ENCODE measurements at regions not wholly inside any gene's neighbourhood (a gene's known extent, or its start where the extent isn't known, plus 50 kb on each side); places are given as distances from the start of the nearest gene placed in this dataset.
"Not testable (repeated sequence)": the region's sequence is repeated elsewhere in the genome, so short reads cannot be mapped to it uniquely, and the experiment has no call there.

- not testable (repeated sequence) for H3K9me3 ChIP-seq (replicated peaks in 1 of 2; ENCODE audit: control insufficient read depth in 2 of 2, insufficient read depth in 1 of 2, low read depth in 1 of 2, low read length in 2 of 2); H2BK120ac ChIP-seq (ENCODE audit: low read depth, low read length); H3K4me3 ChIP-seq (ENCODE audit: low read length in 2 of 2); H3K14ac ChIP-seq (ENCODE audit: low read length); H3K4ac ChIP-seq (ENCODE audit: low read length); H3K27ac ChIP-seq (replicated peaks; ENCODE audit: low read length); H3K4me2 ChIP-seq (ENCODE audit: insufficient read depth, low read length, poor library complexity, severe bottlenecking); H3K18ac ChIP-seq (ENCODE audit: low read length); H3K4me1 ChIP-seq (ENCODE audit: control insufficient read depth in 2 of 2, insufficient read depth in 1 of 2, low read depth in 1 of 2, low read length in 2 of 2); H2BK15ac ChIP-seq (ENCODE audit: low read length); H2BK5ac ChIP-seq (ENCODE audit: low read length); H3K27me3 ChIP-seq (ENCODE audit: control insufficient read depth in 3 of 3, insufficient read depth in 3 of 3, low read depth in 1 of 3, low read length in 3 of 3); DNase-seq (ENCODE audit: low spot score); H3K9ac ChIP-seq (ENCODE audit: low read depth, low read length, poor library complexity); H3K23ac ChIP-seq (ENCODE audit: low read depth, low read length, poor library complexity); H2AK5ac ChIP-seq (ENCODE audit: low read depth, low read length); H3K36me3 ChIP-seq (replicated peaks in 1 of 2; ENCODE audit: control insufficient read depth in 2 of 2, insufficient read depth in 2 of 2, low read length in 2 of 2); H2AFZ ChIP-seq (ENCODE audit: low read length); H4K91ac ChIP-seq (ENCODE audit: low read depth, low read length, poor library complexity); H4K8ac ChIP-seq (ENCODE audit: low read depth, low read length); H3K79me1 ChIP-seq (ENCODE audit: low read depth, low read length); H2BK12ac ChIP-seq (ENCODE audit: low read length)
- no CpG with 5 or more reads among the region's 7 CpGs for WGBS, 2 donors (ENCODE audit: extremely low coverage in 2 of 2, insufficient read length in 2 of 2, insufficient replicate concordance in 1 of 2)
Measured at GRCh38 chr11:90582999-90583398, 360.1 kb upstream of the CHORDC1 start.

- H3K4ac ChIP-seq (ENCODE audit: low read length) = no peak overlapping the region
- H2BK12ac ChIP-seq (ENCODE audit: low read length) = no peak overlapping the region
- H2AK5ac ChIP-seq (ENCODE audit: low read depth, low read length) = no peak overlapping the region
- no peak overlapping the region for H4K91ac ChIP-seq (ENCODE audit: low read depth, low read length, poor library complexity)
- H3K18ac ChIP-seq (ENCODE audit: low read length) = no peak overlapping the region
- no peak overlapping the region for H3K9ac ChIP-seq (ENCODE audit: low read depth, low read length, poor library complexity)
- H2BK5ac ChIP-seq (ENCODE audit: low read length) = no peak overlapping the region
- H3K4me3 ChIP-seq (ENCODE audit: low read length in 2 of 2) = no peak overlapping the region
- H3K9me3 ChIP-seq (replicated peaks in 1 of 2; ENCODE audit: control insufficient read depth in 2 of 2, insufficient read depth in 1 of 2, low read depth in 1 of 2, low read length in 2 of 2) = no peaks in the 10 kb centered on the region
- H2BK120ac ChIP-seq (ENCODE audit: low read depth, low read length) = no peak overlapping the region
- H3K4me2 ChIP-seq (ENCODE audit: insufficient read depth, low read length, poor library complexity, severe bottlenecking) = no peak overlapping the region
- no CpG with 5 or more reads among the region's 1 CpG for WGBS, 2 donors (ENCODE audit: extremely low coverage in 2 of 2, insufficient read length in 2 of 2, insufficient replicate concordance in 1 of 2)
- H3K23ac ChIP-seq (ENCODE audit: low read depth, low read length, poor library complexity) = no peak overlapping the region
- no peaks in the 10 kb centered on the region for H3K4me1 ChIP-seq (ENCODE audit: control insufficient read depth in 2 of 2, insufficient read depth in 1 of 2, low read depth in 1 of 2, low read length in 2 of 2)
- no peak for DNase-seq (ENCODE audit: low spot score)
- no peaks in the 10 kb centered on the region for H3K27me3 ChIP-seq (ENCODE audit: control insufficient read depth in 3 of 3, insufficient read depth in 3 of 3, low read depth in 1 of 3, low read length in 3 of 3)
- no peak overlapping the region for H3K14ac ChIP-seq (ENCODE audit: low read length)
- H2BK15ac ChIP-seq (ENCODE audit: low read length) = no peak overlapping the region
- no peak overlapping the region for H2AFZ ChIP-seq (ENCODE audit: low read length)
- no peaks in the 10 kb centered on the region for H3K79me1 ChIP-seq (ENCODE audit: low read depth, low read length)
- no peak overlapping the region for H3K27ac ChIP-seq (replicated peaks; ENCODE audit: low read length)
- no peaks in the 10 kb centered on the region for H3K36me3 ChIP-seq (replicated peaks in 1 of 2; ENCODE audit: control insufficient read depth in 2 of 2, insufficient read depth in 2 of 2, low read length in 2 of 2)
- H4K8ac ChIP-seq (ENCODE audit: low read depth, low read length) = no peak overlapping the region
Measured at GRCh38 chr11:90564531-90564930, 341.7 kb upstream of the CHORDC1 start.

- H3K14ac ChIP-seq (ENCODE audit: low read length) = no peak overlapping the region
- no peak overlapping the region for H3K23ac ChIP-seq (ENCODE audit: low read depth, low read length, poor library complexity)
- H3K9me3 ChIP-seq (replicated peaks in 1 of 2; ENCODE audit: control insufficient read depth in 2 of 2, insufficient read depth in 1 of 2, low read depth in 1 of 2, low read length in 2 of 2) = no peaks in the 10 kb centered on the region
- H2AFZ ChIP-seq (ENCODE audit: low read length) = no peak overlapping the region
- no peak overlapping the region for H2BK15ac ChIP-seq (ENCODE audit: low read length)
- no peak for DNase-seq (ENCODE audit: low spot score)
- H3K4ac ChIP-seq (ENCODE audit: low read length) = no peak overlapping the region
- H4K91ac ChIP-seq (ENCODE audit: low read depth, low read length, poor library complexity) = no peak overlapping the region
- H2AK5ac ChIP-seq (ENCODE audit: low read depth, low read length) = no peak overlapping the region
- H3K4me2 ChIP-seq (ENCODE audit: insufficient read depth, low read length, poor library complexity, severe bottlenecking) = no peak overlapping the region
- H3K27me3 ChIP-seq (ENCODE audit: control insufficient read depth in 3 of 3, insufficient read depth in 3 of 3, low read depth in 1 of 3, low read length in 3 of 3) = no peaks in the 10 kb centered on the region
- H3K79me1 ChIP-seq (ENCODE audit: low read depth, low read length) = no peaks in the 10 kb centered on the region
- H2BK5ac ChIP-seq (ENCODE audit: low read length) = no peak overlapping the region
- no peak overlapping the region for H3K9ac ChIP-seq (ENCODE audit: low read depth, low read length, poor library complexity)
- no peaks in the 10 kb centered on the region for H3K4me1 ChIP-seq (ENCODE audit: control insufficient read depth in 2 of 2, insufficient read depth in 1 of 2, low read depth in 1 of 2, low read length in 2 of 2)
- no peak overlapping the region for H4K8ac ChIP-seq (ENCODE audit: low read depth, low read length)
- no peak overlapping the region for H3K4me3 ChIP-seq (ENCODE audit: low read length in 2 of 2)
- no peak overlapping the region for H2BK120ac ChIP-seq (ENCODE audit: low read depth, low read length)
- H3K18ac ChIP-seq (ENCODE audit: low read length) = no peak overlapping the region
- no peaks in the 10 kb centered on the region for H3K36me3 ChIP-seq (replicated peaks in 1 of 2; ENCODE audit: control insufficient read depth in 2 of 2, insufficient read depth in 2 of 2, low read length in 2 of 2)
- H3K27ac ChIP-seq (replicated peaks; ENCODE audit: low read length) = no peak overlapping the region
- no CpG with 5 or more reads among the region's 4 CpGs for WGBS, 2 donors (ENCODE audit: extremely low coverage in 2 of 2, insufficient read length in 2 of 2, insufficient replicate concordance in 1 of 2)
- no peak overlapping the region for H2BK12ac ChIP-seq (ENCODE audit: low read length)
Measured at GRCh38 chr11:90558328-90558865, 335.5 kb upstream of the CHORDC1 start.

- H3K79me1 ChIP-seq (ENCODE audit: low read depth, low read length) = no peaks in the 10 kb centered on the region
- H4K91ac ChIP-seq (ENCODE audit: low read depth, low read length, poor library complexity) = no peak overlapping the region
- no peak for DNase-seq (ENCODE audit: low spot score)
- H3K4me2 ChIP-seq (ENCODE audit: insufficient read depth, low read length, poor library complexity, severe bottlenecking) = no peak overlapping the region
- H2BK15ac ChIP-seq (ENCODE audit: low read length) = no peak overlapping the region
- H3K9me3 ChIP-seq (replicated peaks in 1 of 2; ENCODE audit: control insufficient read depth in 2 of 2, insufficient read depth in 1 of 2, low read depth in 1 of 2, low read length in 2 of 2) = no peaks in the 10 kb centered on the region
- no peak overlapping the region for H3K18ac ChIP-seq (ENCODE audit: low read length)
- no peak overlapping the region for H2BK12ac ChIP-seq (ENCODE audit: low read length)
- no peak overlapping the region for H2BK5ac ChIP-seq (ENCODE audit: low read length)
- H3K14ac ChIP-seq (ENCODE audit: low read length) = no peak overlapping the region
- H3K4me1 ChIP-seq (ENCODE audit: control insufficient read depth in 2 of 2, insufficient read depth in 1 of 2, low read depth in 1 of 2, low read length in 2 of 2) = no peaks in the 10 kb centered on the region
- no peaks in the 10 kb centered on the region for H3K36me3 ChIP-seq (replicated peaks in 1 of 2; ENCODE audit: control insufficient read depth in 2 of 2, insufficient read depth in 2 of 2, low read length in 2 of 2)
- no peak overlapping the region for H4K8ac ChIP-seq (ENCODE audit: low read depth, low read length)
- H3K4me3 ChIP-seq (ENCODE audit: low read length in 2 of 2) = no peak overlapping the region
- H2AK5ac ChIP-seq (ENCODE audit: low read depth, low read length) = no peak overlapping the region
- no peak overlapping the region for H3K23ac ChIP-seq (ENCODE audit: low read depth, low read length, poor library complexity)
- no peak overlapping the region for H3K4ac ChIP-seq (ENCODE audit: low read length)
- H3K27me3 ChIP-seq (ENCODE audit: control insufficient read depth in 3 of 3, insufficient read depth in 3 of 3, low read depth in 1 of 3, low read length in 3 of 3) = no peaks in the 10 kb centered on the region
- WGBS, 2 donors (ENCODE audit: extremely low coverage in 2 of 2, insufficient read length in 2 of 2, insufficient replicate concordance in 1 of 2) = no CpG with 5 or more reads among the region's 4 CpGs
- no peak overlapping the region for H2AFZ ChIP-seq (ENCODE audit: low read length)
- H2BK120ac ChIP-seq (ENCODE audit: low read depth, low read length) = no peak overlapping the region
- H3K27ac ChIP-seq (replicated peaks; ENCODE audit: low read length) = no peak overlapping the region
- no peak overlapping the region for H3K9ac ChIP-seq (ENCODE audit: low read depth, low read length, poor library complexity)
Measured at GRCh38 chr11:90556606-90557005, 333.8 kb upstream of the CHORDC1 start.
